ENCODE measurements at regions not wholly inside any gene's neighbourhood (a gene's known extent, or its start where the extent isn't known, plus 50 kb on each side); places are given as distances from the start of the nearest gene placed in this dataset.
A peak's percentile ranks its signal among the peaks of the same experiment; 100 is the strongest.
"Not testable (repeated sequence)": the region's sequence is repeated elsewhere in the genome, so short reads cannot be mapped to it uniquely, and the experiment has no call there.

- not testable (repeated sequence) for DNase-seq (ENCODE audit: extremely low read depth in 1 of 2, low read depth in 1 of 2)
These were observed 127.0 kb upstream of the NBPF11 start for GRCh38 chr1:148279002-148279542.

GRCh38 chr1:148277865-148278279 is 125.8 kb upstream of the NBPF11 start:
- not testable (repeated sequence) for DNase-seq (ENCODE audit: extremely low read depth in 1 of 2, low read depth in 1 of 2)

- DNase-seq (ENCODE audit: extremely low read depth in 1 of 2, low read depth in 1 of 2): not testable (repeated sequence)
These were observed 115.0 kb upstream of the NBPF11 start for GRCh38 chr1:148267066-148267465.

- no peak for DNase-seq (ENCODE audit: extremely low read depth in 1 of 2, low read depth in 1 of 2)
These were observed 112.5 kb upstream of the NBPF11 start for GRCh38 chr1:148264374-148265276.

GRCh38 chr1:148263906-148264255 is 111.8 kb upstream of the NBPF11 start:
- DNase-seq (ENCODE audit: extremely low read depth in 1 of 2, low read depth in 1 of 2): no peak

GRCh38 chr1:148263128-148263905 is 111.2 kb upstream of the NBPF11 start:
- peak; percentile 27 to 28 for DNase-seq (ENCODE audit: extremely low read depth in 1 of 2, low read depth in 1 of 2)

- not testable (repeated sequence) for DNase-seq (ENCODE audit: extremely low read depth in 1 of 2, low read depth in 1 of 2)
These were observed 109.6 kb upstream of the NBPF11 start for GRCh38 chr1:148261684-148262083.

GRCh38 chr1:148257886-148258285 is 105.8 kb upstream of the NBPF11 start:
- not testable (repeated sequence) for DNase-seq (ENCODE audit: extremely low read depth in 1 of 2, low read depth in 1 of 2)

- not testable (repeated sequence) for DNase-seq (ENCODE audit: extremely low read depth in 1 of 2, low read depth in 1 of 2)
These were observed 102.7 kb upstream of the NBPF11 start for GRCh38 chr1:148254611-148255429.

GRCh38 chr1:148253808-148254207 is 101.7 kb upstream of the NBPF11 start:
- not testable (repeated sequence) for DNase-seq (ENCODE audit: extremely low read depth in 1 of 2, low read depth in 1 of 2)

- DNase-seq (ENCODE audit: extremely low read depth in 1 of 2, low read depth in 1 of 2): not testable (repeated sequence)
These were observed 96.7 kb upstream of the NBPF11 start for GRCh38 chr1:148248798-148249197.

- DNase-seq (ENCODE audit: extremely low read depth in 1 of 2, low read depth in 1 of 2): not testable (repeated sequence)
These were observed 94.3 kb upstream of the NBPF11 start for GRCh38 chr1:148246258-148246861.

GRCh38 chr1:148245843-148246242 is 93.8 kb upstream of the NBPF11 start:
- DNase-seq (ENCODE audit: extremely low read depth in 1 of 2, low read depth in 1 of 2): not testable (repeated sequence)

- DNase-seq (ENCODE audit: extremely low read depth in 1 of 2, low read depth in 1 of 2): not testable (repeated sequence)
These were observed 93.4 kb upstream of the NBPF11 start for GRCh38 chr1:148245443-148245842.

GRCh38 chr1:148233250-148233649 is 81.2 kb upstream of the NBPF11 start:
- not testable (repeated sequence) for DNase-seq (ENCODE audit: extremely low read depth in 1 of 2, low read depth in 1 of 2)

- not testable (repeated sequence) for DNase-seq (ENCODE audit: extremely low read depth in 1 of 2, low read depth in 1 of 2)
These were observed 76.8 kb upstream of the NBPF11 start for GRCh38 chr1:148228846-148229245.

- DNase-seq (ENCODE audit: extremely low read depth in 1 of 2, low read depth in 1 of 2): not testable (repeated sequence)
These were observed 70.5 kb upstream of the NBPF11 start for GRCh38 chr1:148222399-148223159.

- DNase-seq (ENCODE audit: extremely low read depth in 1 of 2, low read depth in 1 of 2): not testable (repeated sequence)
These were observed 69.5 kb upstream of the NBPF11 start for GRCh38 chr1:148221593-148221992.

GRCh38 chr1:148219229-148219628 is 67.1 kb upstream of the NBPF11 start:
- not testable (repeated sequence) for DNase-seq (ENCODE audit: extremely low read depth in 1 of 2, low read depth in 1 of 2)

Measured in activated CD8-positive, alpha-beta memory T cell treated with anti-CD3 and anti-CD28 coated beads for 1 hour (primary cell).